A673 (cell line): ENCODE measurements at regions not wholly inside any gene's neighbourhood (a gene's known extent, or its start where the extent isn't known, plus 50 kb on each side); places are given as distances from the start of the nearest gene placed in this dataset.

Source experiments
- BruUV-seq: library from RNA; stranded (reverse); fragments of 400-500 nt; replicated peaks from 2 replicates; lab custom pipeline; 2021; lab: Mats Ljungman, UMichigan
- CTCF ChIA-PET: fragments of 300-600 bp; sonication (Branson Sonifier 250); formaldehyde crosslinking; loops from one replicate; lab custom pipeline; 2022; ENCODE audit warnings: antibody characterized with exemption; lab: Charles Lee
- POLR2A ChIA-PET: fragments of 300-600 bp; sonication (Branson Sonifier 250); formaldehyde crosslinking; loops from one replicate; lab custom pipeline; 2022; ENCODE audit warnings: antibody characterized with exemption; ENCODE audit not compliant: low non-redundant PET; lab: Charles Lee
- DNase-seq: peaks from one replicate; pipeline ENCODE4 v3.0.0-alpha.2; 2015; ENCODE audit warnings: low spot score
- H3K27ac ChIP-seq: fragments of 200-600 bp; sonication (generic); 2 replicates; pipeline ENCODE4 v1.5.1; 2016; ENCODE audit warnings: mixed run types, low read depth, mild to moderate bottlenecking, mixed read lengths, antibody characterized with exemption, low read length; ENCODE audit not compliant: poor library complexity, severe bottlenecking
- H3K27me3 ChIP-seq: fragments of 200-600 bp; sonication (generic); replicated peaks from 2 replicates; pipeline ENCODE4 v1.6.1; 2017; ENCODE audit warnings: mixed run types, low read depth, mild to moderate bottlenecking, mixed read lengths, antibody characterized with exemption, low read length; ENCODE audit not compliant: insufficient read depth, poor library complexity
- H3K36me3 ChIP-seq: fragments of 200-600 bp; sonication (generic); 2 replicates; pipeline ENCODE4 v1.6.1; 2016; ENCODE audit warnings: mixed run types, mild to moderate bottlenecking, mixed read lengths, antibody characterized with exemption, low read length; ENCODE audit not compliant: insufficient read depth, poor library complexity, severe bottlenecking
- H3K4me1 ChIP-seq: fragments of 200-600 bp; sonication (generic); 2 replicates; pipeline ENCODE4 v1.6.1; 2017; ENCODE audit warnings: mixed run types, mild to moderate bottlenecking, mixed read lengths, antibody characterized with exemption, low read length; ENCODE audit not compliant: insufficient read depth, poor library complexity, severe bottlenecking
- H3K4me3 ChIP-seq: fragments of 200-600 bp; sonication (generic); 2 replicates; pipeline ENCODE4 v1.5.1; 2016; ENCODE audit warnings: low read depth, mixed run types, mild to moderate bottlenecking, mixed read lengths, low read length; ENCODE audit not compliant: poor library complexity, severe bottlenecking
- H3K9me3 ChIP-seq: fragments of 200-600 bp; sonication (generic); 2 replicates; pipeline ENCODE4 v1.6.1; 2016; ENCODE audit warnings: mixed run types, low read depth, mild to moderate bottlenecking, mixed read lengths, antibody characterized with exemption, low read length; ENCODE audit not compliant: poor library complexity, severe bottlenecking
- EZH2 ChIP-seq: fragments of 200-600 bp; sonication (generic); IDR thresholded peaks from 2 replicates; pipeline ENCODE4 v1.6.1; 2017; ENCODE audit warnings: borderline replicate concordance, low read depth, mild to moderate bottlenecking, mixed read lengths, antibody characterized with exemption, low read length; ENCODE audit not compliant: poor library complexity, severe bottlenecking
- intact Hi-C: fragments of 100-400 bp; cut with micrococcal nuclease; formaldehyde crosslinking; loops from one replicate; pipeline ENCODE4 v1.10.0; 2022; ENCODE audit not compliant: unreplicated experiment
- TF ChIP-seq, protein P1 (sequence below): fragments of 300-800, 200-600 bp; sonication (generic); conservative IDR thresholded peaks from 2 replicates; pipeline ENCODE4 v1.5.1; 2017; ENCODE audit warnings: low read depth, mild to moderate bottlenecking, antibody characterized with exemption, low read length, moderate library complexity, mixed read lengths

DNA sequence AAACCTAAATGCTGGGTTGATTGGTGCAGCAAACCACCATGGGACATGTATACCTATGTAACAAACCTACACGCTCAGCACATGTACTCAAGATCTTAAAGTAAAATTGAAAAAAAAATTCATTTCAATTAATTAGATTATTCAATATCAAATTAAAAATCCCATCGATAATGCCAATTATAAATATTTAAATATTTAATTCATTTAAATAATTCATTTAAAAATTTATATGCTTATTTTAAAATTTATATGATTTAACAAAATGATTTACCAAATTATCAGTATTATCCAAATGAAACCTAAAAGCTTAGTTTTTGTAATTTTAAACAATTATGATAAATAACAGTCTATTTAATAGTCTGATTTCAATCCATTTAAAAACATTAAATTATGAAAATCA, 560.4 kb downstream of the NUP35 start:
- Histone ChIP-seq H3K27me3 (no peaks in the 10 kb centered on the region), H3K36me3 (no peaks in the 10 kb centered on the region), H3K4me3 (no peak overlapping the region), H3K27ac (no peak overlapping the region), H3K9me3 (no peaks in the 10 kb centered on the region), H3K4me1 (no peaks in the 10 kb centered on the region)
- no TSS peak for BruUV-seq
- intact Hi-C loops = no loop called here
- no peak for DNase-seq
- ChIA-PET POLR2A (no interaction called here), CTCF (no interaction called here)
- TF ChIP-seq, protein P1, sequence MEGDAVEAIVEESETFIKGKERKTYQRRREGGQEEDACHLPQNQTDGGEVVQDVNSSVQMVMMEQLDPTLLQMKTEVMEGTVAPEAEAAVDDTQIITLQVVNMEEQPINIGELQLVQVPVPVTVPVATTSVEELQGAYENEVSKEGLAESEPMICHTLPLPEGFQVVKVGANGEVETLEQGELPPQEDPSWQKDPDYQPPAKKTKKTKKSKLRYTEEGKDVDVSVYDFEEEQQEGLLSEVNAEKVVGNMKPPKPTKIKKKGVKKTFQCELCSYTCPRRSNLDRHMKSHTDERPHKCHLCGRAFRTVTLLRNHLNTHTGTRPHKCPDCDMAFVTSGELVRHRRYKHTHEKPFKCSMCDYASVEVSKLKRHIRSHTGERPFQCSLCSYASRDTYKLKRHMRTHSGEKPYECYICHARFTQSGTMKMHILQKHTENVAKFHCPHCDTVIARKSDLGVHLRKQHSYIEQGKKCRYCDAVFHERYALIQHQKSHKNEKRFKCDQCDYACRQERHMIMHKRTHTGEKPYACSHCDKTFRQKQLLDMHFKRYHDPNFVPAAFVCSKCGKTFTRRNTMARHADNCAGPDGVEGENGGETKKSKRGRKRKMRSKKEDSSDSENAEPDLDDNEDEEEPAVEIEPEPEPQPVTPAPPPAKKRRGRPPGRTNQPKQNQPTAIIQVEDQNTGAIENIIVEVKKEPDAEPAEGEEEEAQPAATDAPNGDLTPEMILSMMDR = no peak
- TF ChIP-seq EZH2 = no peak

DNA sequence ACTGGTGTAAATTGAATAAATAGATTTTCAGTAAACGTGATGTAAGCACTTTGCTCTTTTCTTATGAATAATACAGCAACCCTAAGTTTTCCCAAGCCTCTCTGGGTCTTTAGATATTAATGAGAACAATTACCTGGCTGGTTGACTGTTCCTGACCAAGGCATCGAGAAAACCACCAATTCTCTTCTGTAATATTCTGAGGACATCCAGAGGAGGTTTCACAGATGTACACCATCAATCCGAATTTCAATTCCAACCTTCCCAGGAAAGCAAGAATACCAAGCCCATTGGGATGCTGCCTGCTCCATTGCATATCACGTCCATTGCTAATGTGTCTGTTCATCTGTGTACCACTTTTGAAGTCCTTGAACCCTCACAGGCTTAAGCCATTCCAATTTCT, 571.8 kb downstream of the NUP35 start:
- H3K4me1 ChIP-seq = no peaks in the 10 kb centered on the region
- H3K27me3 ChIP-seq = no peaks in the 10 kb centered on the region
- no peaks in the 10 kb centered on the region for H3K9me3 ChIP-seq
- H3K36me3 ChIP-seq = no peaks in the 10 kb centered on the region
- no peak overlapping the region for H3K27ac ChIP-seq
- no TSS peak for BruUV-seq
- POLR2A ChIA-PET = no interaction called here
- CTCF ChIA-PET = no interaction called here
- TF ChIP-seq, protein P1 = no peak
- no peak for TF ChIP-seq EZH2
- intact Hi-C loops = no loop called here
- H3K4me3 ChIP-seq = no peak overlapping the region
- no peak for DNase-seq

DNA sequence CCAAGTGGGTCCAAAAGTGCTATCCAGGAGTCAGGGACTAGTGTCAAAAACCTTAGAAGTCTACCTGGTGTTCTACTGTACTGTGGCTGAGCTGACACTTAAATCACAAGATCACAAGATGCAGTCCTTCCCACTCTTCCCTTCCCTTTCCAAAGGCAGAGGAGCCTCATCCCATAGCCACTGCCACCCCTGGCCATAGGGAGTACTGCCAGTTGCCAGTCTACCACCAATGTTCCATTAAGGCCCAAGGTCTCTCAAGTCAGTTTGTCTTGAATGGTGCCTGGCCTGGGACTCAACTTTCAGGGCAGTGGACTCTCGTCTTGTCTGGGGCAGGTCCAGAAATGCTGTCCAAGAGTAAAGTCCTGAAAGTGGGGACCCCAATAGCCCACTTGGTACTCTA, 585.6 kb downstream of the NUP35 start:
- POLR2A ChIA-PET = no interaction called here
- no peak for DNase-seq
- TF ChIP-seq EZH2 = no peak
- TF ChIP-seq, protein P1 = no peak

More for the DNA sequence above, 585.6 kb downstream of the NUP35 start:
- Histone ChIP-seq H3K27ac (no peak overlapping the region), H3K27me3 (no peaks in the 10 kb centered on the region), H3K4me3 (no peak overlapping the region), H3K36me3 (no peaks in the 10 kb centered on the region), H3K9me3 (no peaks in the 10 kb centered on the region), H3K4me1 (no peaks in the 10 kb centered on the region)
- no TSS peak for BruUV-seq
- intact Hi-C loops = no loop called here
- CTCF ChIA-PET = no interaction called here
